Breast epithelium (tissue), 4 donors: ENCODE measurements at regions not wholly inside any gene's neighbourhood (a gene's known extent, or its start where the extent isn't known, plus 50 kb on each side); places are given as distances from the start of the nearest gene placed in this dataset.

Experiments used
- DNase-seq, 2 donors: peaks; one replicate each; pipeline ENCODE4 v3.0.0-alpha.2; 2019; ENCODE audit warnings: low spot score in 2 of 2
- H3K27ac ChIP-seq, 2 donors: fragments of 200-600 bp; sonication (generic) in 1 of 2; one replicate each; pipeline ENCODE4 v1.5.1; 2016 to 2019; ENCODE audit warnings: mild to moderate bottlenecking in 1 of 2
- H3K27me3 ChIP-seq, 2 donors: fragments of 200-600 bp; sonication (generic) in 1 of 2; one replicate each; pipeline versions ENCODE4 v1.5.1 to v1.6.0; 2017 to 2019; ENCODE audit warnings: control low read depth in 1 of 2, mild to moderate bottlenecking in 1 of 2
- H3K36me3 ChIP-seq: fragments of 200-600 bp; one replicate; pipeline ENCODE4 v1.5.1; 2019
- H3K4me1 ChIP-seq, 2 donors: fragments of 200-600 bp; sonication (generic); one replicate each; pipeline ENCODE4 v1.5.1; 2016 to 2019; ENCODE audit warnings: control low read depth in 1 of 2
- H3K4me3 ChIP-seq, 3 donors: fragments of 200-600 bp; sonication (generic); 1 replicate in 2 of 3; 2 replicates in 1 of 3; pipeline ENCODE4 v1.5.1; 2016 to 2019; ENCODE audit warnings: mild to moderate bottlenecking in 3 of 3, moderate library complexity in 2 of 3
- H3K9me3 ChIP-seq, 2 donors: fragments of 200-600 bp; sonication (generic) in 1 of 2; one replicate each; pipeline ENCODE4 v1.5.1; 2016 to 2019; ENCODE audit warnings: control low read depth in 1 of 2
- POLR2A ChIP-seq: fragments of 450-650 bp; IDR thresholded peaks from one replicate; pipeline ENCODE4 v1.6.1; 2016; ENCODE audit warnings: antibody characterized with exemption, mild to moderate bottlenecking, moderate library complexity
- POLR2AphosphoS5 ChIP-seq, 3 donors: sonication (generic); formaldehyde crosslinking; IDR thresholded peaks; one replicate each; pipeline ENCODE4 v1.6.1; 2017; ENCODE audit warnings: antibody characterized with exemption in 3 of 3
- intact Hi-C: fragments of 100-400 bp; cut with DNase I; formaldehyde crosslinking; loops from one replicate; pipeline ENCODE4 v1.15.1; 2023; ENCODE audit warnings: low total_unique reads
- TF ChIP-seq, protein P1 (sequence below), 3 donors: fragments of 450-650 bp; IDR thresholded peaks; one replicate each; pipeline ENCODE4 v1.5.1; 2016 to 2017; ENCODE audit warnings: antibody characterized with exemption in 3 of 3, mild to moderate bottlenecking in 3 of 3, moderate library complexity in 3 of 3

DNA sequence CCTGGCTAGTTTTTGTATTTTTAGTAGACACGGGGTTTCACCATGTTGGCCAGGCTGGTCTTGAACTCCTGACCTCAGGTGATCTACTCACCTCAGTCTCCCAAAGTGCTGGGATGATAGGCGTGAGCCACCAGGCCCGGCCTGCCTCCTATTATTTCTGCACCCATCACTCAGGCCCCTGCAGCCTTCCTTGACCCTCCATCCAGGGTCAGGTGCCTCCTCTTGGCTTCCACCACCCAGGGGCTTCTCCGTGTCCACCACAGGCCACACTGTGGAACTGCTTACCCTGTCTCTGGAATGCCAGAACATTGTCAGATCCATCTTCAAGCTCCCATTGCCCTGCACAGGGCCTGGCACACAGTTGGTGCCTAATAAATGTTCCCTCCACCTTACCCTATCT is 75.4 kb upstream of the RTL6 start:
- Histone ChIP-seq H3K4me3 (no peak overlapping the region), H3K4me1 (no peaks in the 10 kb centered on the region), H3K36me3 (no peaks in the 10 kb centered on the region), H3K27me3 (peaks cover 0 to 17% of the 10 kb centered on the region in 2 donors), H3K9me3 (no peaks in the 10 kb centered on the region), H3K27ac (no peak overlapping the region)
- intact Hi-C loops: no loop called here
- TF ChIP-seq, protein P1, sequence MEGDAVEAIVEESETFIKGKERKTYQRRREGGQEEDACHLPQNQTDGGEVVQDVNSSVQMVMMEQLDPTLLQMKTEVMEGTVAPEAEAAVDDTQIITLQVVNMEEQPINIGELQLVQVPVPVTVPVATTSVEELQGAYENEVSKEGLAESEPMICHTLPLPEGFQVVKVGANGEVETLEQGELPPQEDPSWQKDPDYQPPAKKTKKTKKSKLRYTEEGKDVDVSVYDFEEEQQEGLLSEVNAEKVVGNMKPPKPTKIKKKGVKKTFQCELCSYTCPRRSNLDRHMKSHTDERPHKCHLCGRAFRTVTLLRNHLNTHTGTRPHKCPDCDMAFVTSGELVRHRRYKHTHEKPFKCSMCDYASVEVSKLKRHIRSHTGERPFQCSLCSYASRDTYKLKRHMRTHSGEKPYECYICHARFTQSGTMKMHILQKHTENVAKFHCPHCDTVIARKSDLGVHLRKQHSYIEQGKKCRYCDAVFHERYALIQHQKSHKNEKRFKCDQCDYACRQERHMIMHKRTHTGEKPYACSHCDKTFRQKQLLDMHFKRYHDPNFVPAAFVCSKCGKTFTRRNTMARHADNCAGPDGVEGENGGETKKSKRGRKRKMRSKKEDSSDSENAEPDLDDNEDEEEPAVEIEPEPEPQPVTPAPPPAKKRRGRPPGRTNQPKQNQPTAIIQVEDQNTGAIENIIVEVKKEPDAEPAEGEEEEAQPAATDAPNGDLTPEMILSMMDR (IDR thresholded peaks at IDR 0.05): no peak
- TF ChIP-seq POLR2A (no peak), POLR2AphosphoS5 (IDR thresholded peaks at IDR 0.05) (no peak)
- DNase-seq: no peak

DNA sequence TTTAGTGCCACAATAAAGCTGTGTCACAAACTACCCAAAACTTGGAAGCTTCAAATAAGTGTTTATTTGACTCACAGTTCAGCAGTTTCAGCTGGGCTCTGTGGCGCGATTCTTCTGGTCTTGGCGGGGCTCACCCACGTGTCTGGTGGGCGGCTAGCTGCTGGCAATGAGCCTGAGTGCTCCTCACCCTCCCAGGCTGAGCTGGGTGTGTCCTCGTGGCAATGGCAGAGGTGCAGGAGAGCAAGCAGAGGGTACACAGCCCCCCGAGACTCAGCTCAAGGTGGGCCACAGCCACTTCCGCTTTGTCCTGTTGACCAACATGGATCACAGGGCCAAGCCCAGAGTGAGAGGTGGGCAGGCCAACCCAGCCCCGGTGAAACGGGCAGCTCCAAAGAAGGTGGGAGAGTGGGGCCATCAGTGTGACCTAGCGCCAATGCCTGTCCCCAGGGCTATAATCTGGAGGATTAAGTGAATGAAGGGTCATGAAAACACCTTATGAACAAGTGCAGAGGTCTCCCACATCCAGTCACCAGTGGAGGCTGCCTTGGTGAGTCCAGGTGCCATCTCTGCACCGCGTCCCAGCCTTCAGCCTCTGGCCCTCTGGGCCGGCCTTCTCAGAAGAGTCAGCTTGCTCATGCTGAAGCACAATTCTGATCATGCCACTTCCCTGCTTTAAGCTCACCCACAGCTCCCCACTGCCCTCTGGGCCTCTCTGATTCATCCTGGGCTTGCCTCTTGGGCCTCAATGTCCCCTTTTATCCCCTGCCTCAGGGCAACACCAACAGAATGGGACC is 74.6 kb upstream of the RTL6 start:
- H3K27ac ChIP-seq: no peak overlapping the region
- H3K9me3 ChIP-seq: no peaks in the 10 kb centered on the region
- no peak overlapping the region for H3K4me3 ChIP-seq
- intact Hi-C loops: no loop called here
- DNase-seq: no peak
- TF ChIP-seq POLR2A: no peak
- TF ChIP-seq, protein P1 (IDR thresholded peaks at IDR 0.05): no peak
- no peak for TF ChIP-seq POLR2AphosphoS5 (IDR thresholded peaks at IDR 0.05)
- H3K4me1 ChIP-seq: no peaks in the 10 kb centered on the region
- peaks cover 0 to 17% of the 10 kb centered on the region in 2 donors for H3K27me3 ChIP-seq
- H3K36me3 ChIP-seq: no peaks in the 10 kb centered on the region

DNA sequence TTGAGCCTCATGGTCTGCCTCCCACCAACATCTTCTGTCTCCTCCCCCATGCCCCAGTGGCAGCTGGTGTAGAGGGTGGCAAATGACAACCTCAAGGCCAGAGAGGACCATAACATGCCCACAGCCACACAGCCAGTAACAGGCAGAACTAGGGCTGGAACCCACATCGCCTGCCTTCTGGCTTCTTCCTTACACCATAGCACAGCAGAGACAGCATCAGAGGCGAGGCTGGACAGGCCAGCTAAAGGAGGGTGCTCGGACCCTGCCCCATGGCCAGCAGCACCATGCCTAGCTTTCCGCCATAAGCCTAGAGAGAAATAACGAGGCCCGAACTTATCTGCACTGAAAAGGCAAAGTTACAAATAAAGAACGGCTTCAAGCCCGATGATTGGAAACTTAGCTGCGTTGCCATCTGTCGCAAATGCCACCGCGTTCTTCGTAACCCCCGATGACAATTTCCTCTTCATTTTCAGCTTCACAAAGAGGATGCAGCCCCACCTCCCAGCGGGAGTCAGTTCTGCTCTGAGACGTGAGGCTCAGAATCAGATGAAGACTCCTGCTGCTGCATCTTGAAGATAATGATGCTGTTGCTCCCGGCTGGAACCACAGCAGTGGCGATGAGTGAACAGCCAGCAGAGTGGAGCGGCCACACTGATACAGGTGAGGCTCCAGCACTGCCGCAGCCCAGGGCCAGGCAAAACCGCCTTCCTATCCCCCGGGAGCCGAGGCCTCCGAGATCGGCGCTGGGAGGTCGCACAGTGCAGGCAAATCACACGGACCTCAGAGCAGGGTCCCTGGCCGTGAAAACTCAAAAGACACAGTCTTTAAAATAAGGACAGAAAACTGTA is 73.8 kb upstream of the RTL6 start:
- TF ChIP-seq POLR2A: no peak
- TF ChIP-seq, protein P1 (IDR thresholded peaks at IDR 0.05): no peak
- TF ChIP-seq POLR2AphosphoS5 (IDR thresholded peaks at IDR 0.05): no peak
- intact Hi-C loops: no loop called here
- Histone ChIP-seq H3K27me3 (peaks cover 0 to 17% of the 10 kb centered on the region in 2 donors), H3K4me3 (no peak overlapping the region), H3K4me1 (no peaks in the 10 kb centered on the region), H3K27ac (no peak overlapping the region), H3K9me3 (no peaks in the 10 kb centered on the region), H3K36me3 (no peaks in the 10 kb centered on the region)
- no peak for DNase-seq

DNA sequence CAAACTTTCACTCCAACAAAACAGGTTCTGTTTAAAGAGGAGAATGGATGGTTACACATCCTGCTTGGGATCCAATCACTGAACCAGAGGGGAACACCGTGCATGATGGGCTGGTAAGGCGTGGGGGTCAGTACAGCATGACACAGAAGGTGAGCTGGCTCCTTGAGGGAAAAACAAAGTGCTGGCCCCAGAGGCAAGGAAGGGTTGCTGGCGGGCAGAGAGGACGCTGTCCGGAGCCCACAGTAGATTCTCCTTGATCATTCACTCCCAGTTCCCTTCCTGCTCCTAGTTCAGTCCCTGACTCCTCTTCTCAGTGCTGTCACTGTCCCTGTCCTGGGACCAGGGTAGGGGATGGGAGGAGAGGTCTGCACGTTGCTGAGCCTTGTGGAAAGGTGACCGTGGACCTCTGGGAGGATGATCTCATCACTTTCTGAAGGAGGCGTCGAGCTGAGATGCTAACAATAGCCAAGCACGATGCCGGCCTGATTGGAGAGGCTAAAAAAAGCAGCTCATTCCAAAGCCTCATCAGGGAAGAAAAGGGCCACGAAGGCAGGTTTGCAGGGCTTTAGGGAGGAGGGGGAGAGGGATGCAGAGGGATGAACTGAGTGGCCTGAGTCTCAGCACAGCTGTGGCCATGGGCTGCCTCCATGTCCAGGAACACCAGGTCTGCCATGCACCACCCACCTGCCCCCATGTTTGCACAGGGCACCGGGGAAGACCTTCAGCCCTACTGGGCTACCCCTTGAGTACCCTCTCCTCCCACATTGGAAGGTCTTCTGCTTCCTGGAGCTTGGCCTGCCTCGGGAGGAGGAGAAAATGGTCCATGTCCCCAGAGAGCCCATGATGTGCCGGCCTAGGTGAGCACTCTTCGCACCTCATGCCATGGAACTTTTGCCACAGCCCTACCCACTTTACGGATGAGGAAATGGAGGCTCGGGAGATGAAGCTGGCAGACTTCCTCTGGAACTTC is 72.7 kb upstream of the RTL6 start:
- intact Hi-C loops: no loop called here
- Histone ChIP-seq H3K36me3 (no peaks in the 10 kb centered on the region), H3K4me1 (no peaks in the 10 kb centered on the region), H3K9me3 (no peaks in the 10 kb centered on the region), H3K4me3 (no peak overlapping the region), H3K27ac (no peak overlapping the region), H3K27me3 (peaks cover 0 to 17% of the 10 kb centered on the region in 2 donors)
- no peak for TF ChIP-seq POLR2A
- TF ChIP-seq, protein P1 (IDR thresholded peaks at IDR 0.05): no peak
- no peak for TF ChIP-seq POLR2AphosphoS5 (IDR thresholded peaks at IDR 0.05)
- no peak for DNase-seq
